Neutrophil (primary cell): ENCODE measurements at regions not wholly inside any gene's neighbourhood (a gene's known extent, or its start where the extent isn't known, plus 50 kb on each side); places are given as distances from the start of the nearest gene placed in this dataset.

Source experiments
- H3K27ac ChIP-seq: fragments of 200-600 bp; sonication (generic); 2 replicates; pipeline ENCODE4 v1.5.1; 2016; ENCODE audit warnings: mild to moderate bottlenecking, moderate library complexity
- H3K27me3 ChIP-seq: fragments of 200-600 bp; sonication (generic); 2 replicates; pipeline ENCODE4 v1.6.0; 2016; ENCODE audit warnings: mild to moderate bottlenecking
- H3K36me3 ChIP-seq: fragments of 200-600 bp; sonication (generic); 2 replicates; pipeline ENCODE4 v1.5.1; 2017
- H3K4me1 ChIP-seq, 2 experiments: fragments of 200-600 bp in 1 of 2; sonication (generic) in 1 of 2; 1 replicate in 1 of 2; 2 replicates in 1 of 2; pipeline versions ENCODE4 v1.5.1 to v1.6.1; 2013 to 2016; ENCODE audit warnings: low read depth in 1 of 2, low read length in 1 of 2, mild to moderate bottlenecking in 1 of 2, moderate library complexity in 1 of 2; ENCODE audit not compliant: control insufficient read depth in 1 of 2, insufficient read depth in 1 of 2
- H3K4me3 ChIP-seq, 2 experiments: fragments of 200-600 bp in 1 of 2; sonication (generic) in 1 of 2; 1 replicate in 1 of 2; 2 replicates in 1 of 2; pipeline ENCODE4 v1.5.1; 2013 to 2016; ENCODE audit warnings: low read depth in 1 of 2, low read length in 1 of 2, mild to moderate bottlenecking in 1 of 2, moderate library complexity in 1 of 2
- H3K9me3 ChIP-seq: fragments of 200-600 bp; sonication (generic); 2 replicates; pipeline ENCODE4 v1.5.1; 2016
- TF ChIP-seq, protein P1 (sequence below): fragments of 200-600 bp; sonication (generic); IDR thresholded peaks from 2 replicates; pipeline ENCODE4 v1.5.1; 2016; ENCODE audit warnings: antibody characterized with exemption

DNA sequence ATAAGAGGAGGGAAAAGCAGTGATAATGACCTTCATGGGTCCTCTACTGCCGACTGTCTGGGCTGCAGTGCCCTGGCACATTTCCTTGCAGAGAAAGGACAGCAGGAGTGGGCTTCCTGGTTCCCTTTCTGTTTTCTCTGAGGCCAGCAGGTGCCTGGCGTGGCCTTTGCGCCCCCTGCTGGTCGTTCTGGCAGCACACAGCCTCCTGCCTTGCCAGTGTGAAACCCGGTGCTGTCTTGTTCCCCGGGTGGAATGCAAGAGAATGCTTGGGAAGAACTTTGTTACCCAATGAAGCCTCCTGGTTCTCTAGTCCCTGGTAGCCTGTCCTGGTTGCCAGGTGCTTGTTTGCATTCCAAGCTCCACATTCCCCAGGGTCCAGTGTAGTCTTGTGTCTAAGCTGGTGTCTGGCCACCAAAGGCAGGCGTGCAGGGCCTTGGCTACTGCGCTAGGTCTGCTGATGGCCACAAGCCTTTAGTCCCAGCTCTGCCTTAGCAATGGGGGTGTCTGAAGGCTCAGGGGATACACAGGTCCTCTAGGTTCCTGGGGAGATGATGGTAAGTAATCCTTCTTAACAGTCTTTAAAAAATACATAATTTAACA lies 1392.4 kb upstream of the TMEM132C start:
- no peaks in the 10 kb centered on the region for H3K36me3 ChIP-seq
- TF ChIP-seq, protein P1, sequence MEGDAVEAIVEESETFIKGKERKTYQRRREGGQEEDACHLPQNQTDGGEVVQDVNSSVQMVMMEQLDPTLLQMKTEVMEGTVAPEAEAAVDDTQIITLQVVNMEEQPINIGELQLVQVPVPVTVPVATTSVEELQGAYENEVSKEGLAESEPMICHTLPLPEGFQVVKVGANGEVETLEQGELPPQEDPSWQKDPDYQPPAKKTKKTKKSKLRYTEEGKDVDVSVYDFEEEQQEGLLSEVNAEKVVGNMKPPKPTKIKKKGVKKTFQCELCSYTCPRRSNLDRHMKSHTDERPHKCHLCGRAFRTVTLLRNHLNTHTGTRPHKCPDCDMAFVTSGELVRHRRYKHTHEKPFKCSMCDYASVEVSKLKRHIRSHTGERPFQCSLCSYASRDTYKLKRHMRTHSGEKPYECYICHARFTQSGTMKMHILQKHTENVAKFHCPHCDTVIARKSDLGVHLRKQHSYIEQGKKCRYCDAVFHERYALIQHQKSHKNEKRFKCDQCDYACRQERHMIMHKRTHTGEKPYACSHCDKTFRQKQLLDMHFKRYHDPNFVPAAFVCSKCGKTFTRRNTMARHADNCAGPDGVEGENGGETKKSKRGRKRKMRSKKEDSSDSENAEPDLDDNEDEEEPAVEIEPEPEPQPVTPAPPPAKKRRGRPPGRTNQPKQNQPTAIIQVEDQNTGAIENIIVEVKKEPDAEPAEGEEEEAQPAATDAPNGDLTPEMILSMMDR: peak; percentile 24
- no peak overlapping the region for H3K4me3 ChIP-seq
- H3K4me1 ChIP-seq: no peaks in the 10 kb centered on the region
- no peaks in the 10 kb centered on the region for H3K9me3 ChIP-seq
- no peaks in the 10 kb centered on the region for H3K27me3 ChIP-seq
- H3K27ac ChIP-seq: no peak overlapping the region

DNA sequence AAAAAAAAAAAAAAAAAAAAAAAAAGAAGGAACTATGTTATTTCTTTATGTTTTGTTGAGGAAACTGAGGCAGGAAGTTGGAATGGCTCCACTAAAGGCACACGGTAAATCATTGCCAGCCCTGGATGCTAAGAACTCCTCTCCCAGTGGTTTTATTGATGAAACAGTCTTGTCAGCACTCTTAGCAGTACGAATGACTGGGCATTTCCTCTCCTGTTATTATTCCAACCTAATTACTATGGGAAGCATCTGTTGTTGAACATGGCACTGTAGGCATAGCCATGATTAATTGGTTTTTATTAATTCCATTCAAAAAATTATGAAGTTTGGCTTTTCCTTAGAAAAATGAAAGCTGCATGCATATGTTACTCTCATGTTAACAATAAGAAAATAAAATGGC lies 1387.1 kb upstream of the TMEM132C start:
- Histone ChIP-seq H3K4me3 (no peak overlapping the region), H3K36me3 (no peaks in the 10 kb centered on the region), H3K4me1 (no peaks in the 10 kb centered on the region), H3K9me3 (no peaks in the 10 kb centered on the region), H3K27ac (no peak overlapping the region), H3K27me3 (no peaks in the 10 kb centered on the region)
- TF ChIP-seq, protein P1: no peak

DNA sequence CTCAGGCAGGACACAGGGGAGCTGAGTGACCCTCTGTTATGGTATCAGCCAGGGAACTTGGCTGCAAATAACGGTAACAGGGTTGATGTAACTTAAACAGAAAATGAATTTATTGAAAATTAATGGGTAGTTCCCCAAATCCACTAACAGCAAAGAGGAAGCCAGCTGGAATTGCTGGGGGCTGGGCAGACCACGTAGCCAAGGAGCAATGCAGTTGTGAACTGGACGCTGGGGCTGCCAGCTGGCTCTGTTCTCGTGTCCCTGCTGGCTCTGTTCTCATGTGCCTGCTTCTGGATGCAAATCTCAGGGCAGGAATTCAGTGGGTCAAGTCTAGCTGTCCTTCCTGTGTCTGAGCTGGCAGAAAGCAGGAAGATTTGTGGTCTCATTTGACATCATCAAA lies 1383.3 kb upstream of the TMEM132C start:
- Histone ChIP-seq H3K27ac (no peak overlapping the region), H3K36me3 (no peaks in the 10 kb centered on the region), H3K4me3 (no peak overlapping the region), H3K4me1 (no peaks in the 10 kb centered on the region), H3K27me3 (no peaks in the 10 kb centered on the region), H3K9me3 (no peaks in the 10 kb centered on the region)
- TF ChIP-seq, protein P1: no peak

DNA sequence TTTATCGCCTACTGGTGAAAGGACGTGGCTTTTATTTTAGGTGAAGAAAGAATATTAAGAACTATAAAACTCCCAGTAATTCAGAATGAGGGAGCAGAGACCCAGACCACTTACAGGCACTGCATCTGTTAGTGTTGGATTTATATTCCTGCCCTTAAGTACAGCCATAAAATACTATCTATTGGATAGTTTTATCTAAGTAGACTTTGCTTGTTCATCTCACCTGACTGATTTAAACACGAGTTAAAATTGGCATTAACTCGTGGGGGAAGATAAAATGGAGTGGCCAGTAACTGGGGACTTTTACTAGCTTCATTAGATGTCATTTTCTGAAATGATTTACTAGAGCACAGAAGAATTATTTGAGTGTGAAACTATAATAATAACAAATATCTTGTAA lies 1377.5 kb upstream of the TMEM132C start:
- no peaks in the 10 kb centered on the region for H3K9me3 ChIP-seq
- no peaks in the 10 kb centered on the region for H3K27me3 ChIP-seq
- TF ChIP-seq, protein P1: no peak
- H3K4me3 ChIP-seq: no peak overlapping the region
- no peaks in the 10 kb centered on the region for H3K36me3 ChIP-seq
- no peaks in the 10 kb centered on the region for H3K4me1 ChIP-seq
- no peak overlapping the region for H3K27ac ChIP-seq

DNA sequence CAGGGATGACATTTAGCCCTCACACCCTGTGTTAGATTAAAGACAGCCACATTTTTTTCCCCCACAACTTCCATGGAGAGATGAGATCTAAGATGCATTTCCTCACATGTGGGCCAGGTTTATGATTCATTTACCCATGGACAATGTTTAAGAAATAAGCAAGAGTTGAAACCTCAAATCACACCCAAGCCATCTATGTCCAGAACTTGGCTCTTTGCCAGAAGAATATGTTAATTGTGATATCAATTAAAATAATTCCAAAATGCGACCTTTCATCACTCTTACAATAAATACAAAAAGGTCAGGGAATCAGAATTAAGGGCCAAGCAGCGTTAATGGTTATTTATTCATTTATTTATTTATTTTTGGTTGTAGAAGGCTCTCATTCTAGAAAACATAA lies 1376.9 kb upstream of the TMEM132C start:
- TF ChIP-seq, protein P1: no peak
- Histone ChIP-seq H3K27ac (no peak overlapping the region), H3K9me3 (no peaks in the 10 kb centered on the region), H3K27me3 (no peaks in the 10 kb centered on the region), H3K4me3 (no peak overlapping the region), H3K4me1 (no peaks in the 10 kb centered on the region), H3K36me3 (no peaks in the 10 kb centered on the region)

DNA sequence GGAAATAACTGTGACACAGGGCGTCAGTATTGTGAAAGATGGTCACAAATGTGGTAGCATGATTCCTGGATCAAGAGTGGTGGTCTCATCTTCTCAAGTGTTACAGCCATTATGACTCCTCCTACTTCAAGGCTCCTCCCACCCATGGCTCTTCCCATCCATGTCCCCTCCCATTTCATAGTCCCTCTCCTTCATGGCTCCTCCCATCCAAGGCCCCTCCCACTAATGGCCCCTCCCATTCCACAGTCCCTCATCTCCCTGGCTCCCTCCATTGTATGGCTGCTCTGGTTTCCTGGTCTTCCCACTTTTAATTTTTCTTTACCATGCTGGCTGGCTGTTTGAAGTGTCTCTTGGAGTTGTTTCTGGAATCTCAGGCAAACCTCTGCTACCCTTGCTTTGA lies 1375.2 kb upstream of the TMEM132C start:
- TF ChIP-seq, protein P1: no peak
- H3K4me1 ChIP-seq: no peaks in the 10 kb centered on the region
- H3K27me3 ChIP-seq: no peaks in the 10 kb centered on the region
- no peaks in the 10 kb centered on the region for H3K36me3 ChIP-seq
- no peak overlapping the region for H3K27ac ChIP-seq
- H3K4me3 ChIP-seq: no peak overlapping the region
- no peaks in the 10 kb centered on the region for H3K9me3 ChIP-seq
